GM21515 (cell line): ENCODE measurements at regions not wholly inside any gene's neighbourhood (a gene's known extent, or its start where the extent isn't known, plus 50 kb on each side); places are given as distances from the start of the nearest gene placed in this dataset.
"Not testable (repeated sequence)": the region's sequence is repeated elsewhere in the genome, so short reads cannot be mapped to it uniquely, and the experiment has no call there.

Experiments used
- ATAC-seq: cut with Tn5 transposase; IDR thresholded peaks from one replicate; pipeline ENCODE4 v1.9.1; 2021; ENCODE audit not compliant: unreplicated experiment

DNA sequence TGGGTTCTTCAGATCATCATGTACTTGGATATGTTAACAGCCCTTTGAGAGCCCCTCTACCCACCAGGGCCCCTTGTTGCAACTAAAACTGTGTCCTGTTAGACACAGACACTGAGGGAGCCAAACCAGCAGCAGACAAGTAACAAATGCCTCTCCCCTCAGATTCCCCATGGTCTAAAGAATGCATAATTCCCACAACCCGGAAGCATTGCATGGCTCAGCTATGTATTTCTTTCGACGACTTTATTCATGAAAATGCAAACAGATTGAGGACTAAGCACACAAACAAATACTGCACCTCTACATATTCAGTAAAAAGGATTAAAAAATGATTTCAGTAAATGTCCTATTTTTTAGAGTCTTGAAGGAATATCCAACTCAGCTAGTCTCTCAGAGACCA lies 70.1 kb upstream of the HECW1 start:
- ATAC-seq, result no peak

GRCh38 chr7:43044511-43044910 lies 67.9 kb upstream of the HECW1 start:
- ATAC-seq, result no peak

DNA sequence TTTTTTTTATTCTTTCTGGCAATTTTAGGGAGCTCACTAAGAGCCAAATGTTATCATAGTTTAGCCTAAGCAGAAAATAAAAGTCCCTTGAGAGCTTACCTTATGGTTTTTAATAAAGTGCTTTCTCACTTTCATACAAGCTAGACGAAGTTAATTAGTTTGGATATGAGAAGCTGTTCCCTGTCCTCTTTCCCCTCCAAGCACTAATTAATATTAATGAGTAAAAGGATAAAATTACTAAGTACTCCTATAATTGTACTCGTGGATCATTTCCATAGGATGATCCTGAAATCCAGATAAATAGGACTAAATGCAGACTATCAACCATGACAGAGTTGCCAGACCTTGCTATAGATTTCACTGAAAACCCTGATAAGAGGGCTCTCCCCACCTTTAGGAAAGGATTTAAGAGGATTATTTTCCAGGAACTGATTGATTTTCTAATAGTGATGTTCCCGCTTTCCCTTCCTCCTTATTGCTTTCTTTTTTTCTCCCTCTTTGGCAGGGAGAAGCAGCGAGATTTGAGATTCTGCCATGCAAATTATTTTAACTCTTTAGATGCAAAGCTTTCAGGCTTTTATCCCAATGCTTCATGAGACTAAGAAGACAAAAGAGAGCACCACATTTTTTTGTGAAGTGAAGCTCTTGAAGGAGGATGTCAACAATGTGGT lies 58.3 kb upstream of the HECW1 start:
- ATAC-seq, result no peak

DNA sequence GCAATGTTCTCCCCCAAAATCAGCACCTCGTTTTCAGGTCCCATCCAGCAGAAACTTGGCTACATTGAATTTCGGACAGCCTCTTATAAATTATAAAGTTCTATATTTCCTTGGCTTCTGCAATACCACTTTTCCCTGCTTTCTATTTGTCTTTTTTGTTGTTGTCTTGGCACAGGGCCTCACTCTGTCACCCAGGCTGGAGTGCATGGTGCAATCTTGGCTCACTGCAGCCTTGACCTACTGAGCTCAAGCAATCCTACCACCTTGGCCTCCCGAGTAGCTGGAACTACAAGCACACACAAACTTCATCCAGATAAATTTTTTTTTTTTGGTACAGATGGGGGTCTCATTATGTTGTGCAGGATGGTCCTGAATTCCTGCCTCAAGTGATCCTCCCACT lies 55.3 kb upstream of the HECW1 start:
- no peak for ATAC-seq

- peak; percentile 64 for ATAC-seq
Observed at GRCh38 chr7:43058271-43059066, 54.0 kb upstream of the HECW1 start.

DNA sequence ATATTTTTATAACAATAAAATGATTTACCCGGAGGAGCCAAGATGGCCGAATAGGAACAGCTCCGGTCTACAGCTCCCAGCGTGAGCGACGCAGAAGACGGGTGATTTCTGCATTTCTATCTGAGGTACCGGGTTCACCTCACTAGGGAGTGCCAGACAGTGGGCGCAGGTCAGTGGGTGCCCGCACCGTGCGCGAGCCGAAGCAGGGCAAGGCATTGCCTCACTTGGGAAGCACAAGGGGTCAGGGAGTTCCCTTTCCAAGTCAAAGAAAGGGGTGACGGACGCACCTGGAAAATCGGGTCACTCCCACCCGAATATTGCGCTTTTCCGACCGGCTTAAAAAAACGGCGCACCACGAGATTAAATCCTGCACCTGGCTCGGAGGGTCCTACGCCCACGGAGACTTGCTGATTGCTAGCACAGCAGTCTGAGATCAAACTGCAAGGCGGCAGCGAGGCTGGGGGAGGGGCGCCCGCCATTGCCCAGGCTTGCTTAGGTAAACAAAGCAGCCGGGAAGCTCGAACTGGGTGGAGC lies 53.3 kb upstream of the HECW1 start:
- not testable (repeated sequence) for ATAC-seq
